ENCODE measurements at regions not wholly inside any gene's neighbourhood (a gene's known extent, or its start where the extent isn't known, plus 50 kb on each side); places are given as distances from the start of the nearest gene placed in this dataset.

GRCh38 chr9:106065579-106066214, 371.4 kb downstream of the TMEM38B start:
- TF ChIP-seq EZH2phosphoT487 (IDR thresholded peaks at IDR 0.05), result no peak
- TF ChIP-seq CTCF (IDR thresholded peaks at IDR 0.05), result no peak

All from neural progenitor cell (in vitro differentiated cells).